NCI-H146 (cell line): ENCODE measurements at regions not wholly inside any gene's neighbourhood (a gene's known extent, or its start where the extent isn't known, plus 50 kb on each side); places are given as distances from the start of the nearest gene placed in this dataset.

Source experiments
- DNase-seq: peaks from one replicate; lab custom pipeline; 2025; lab: John Stamatoyannopoulos, UW

DNA sequence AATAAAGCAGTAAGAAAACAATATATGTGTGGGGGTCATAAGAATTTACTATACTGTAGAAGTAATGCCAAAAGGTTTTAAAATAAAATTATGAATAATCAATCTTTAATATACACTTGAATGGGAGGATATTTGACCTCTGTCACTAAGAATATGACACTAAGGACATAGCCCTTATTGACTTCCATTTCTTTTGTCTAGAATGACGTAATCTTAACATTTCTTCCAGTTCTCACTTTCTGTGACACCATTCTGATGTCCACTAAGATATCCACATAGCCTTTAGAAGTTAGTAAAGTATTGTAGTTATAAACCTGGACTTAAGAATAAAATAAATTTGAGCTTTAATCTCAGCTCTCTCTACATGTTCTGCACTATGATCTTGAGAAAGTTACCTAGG, 1050.7 kb downstream of the TLE4 start:
- DNase-seq, result no peak

DNA sequence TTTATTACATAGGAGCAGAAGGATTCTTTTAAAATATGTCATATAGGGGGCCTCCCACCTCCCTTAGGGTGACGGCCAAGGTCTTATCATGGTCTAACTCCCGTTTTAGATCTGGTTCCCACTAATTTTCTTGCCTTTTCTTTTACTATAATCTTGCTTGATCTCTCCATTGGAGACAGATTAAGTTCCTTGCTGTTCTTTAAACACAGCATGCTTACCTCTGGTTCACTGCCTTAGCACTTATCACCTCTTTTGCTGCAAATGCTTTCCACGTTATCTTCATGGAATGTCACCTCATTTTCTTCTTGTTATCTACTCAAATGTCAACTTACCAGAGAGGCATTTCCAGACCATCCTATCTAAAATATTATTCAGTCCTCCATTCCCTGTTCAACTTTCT, 1047.6 kb downstream of the TLE4 start:
- DNase-seq, result no peak

DNA sequence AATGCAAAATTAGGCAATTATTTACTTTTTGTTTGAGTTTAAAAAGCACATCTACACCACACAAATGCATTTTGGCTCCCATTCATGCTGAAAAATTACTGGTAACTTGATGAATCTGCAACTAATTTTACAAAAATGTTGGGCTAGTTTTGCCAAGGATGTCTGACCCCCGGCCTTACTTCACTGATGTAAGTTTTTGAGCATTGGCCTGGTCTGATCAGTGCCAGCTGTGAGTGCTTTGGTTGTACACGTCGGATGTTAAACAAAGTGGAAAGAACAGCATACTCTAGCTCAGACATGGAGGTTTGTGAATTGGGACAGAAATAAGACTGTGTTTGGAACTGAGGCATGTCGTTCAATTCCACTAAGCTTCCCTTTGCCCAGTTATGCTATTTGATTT, 1044.2 kb downstream of the TLE4 start:
- DNase-seq, result no peak

DNA sequence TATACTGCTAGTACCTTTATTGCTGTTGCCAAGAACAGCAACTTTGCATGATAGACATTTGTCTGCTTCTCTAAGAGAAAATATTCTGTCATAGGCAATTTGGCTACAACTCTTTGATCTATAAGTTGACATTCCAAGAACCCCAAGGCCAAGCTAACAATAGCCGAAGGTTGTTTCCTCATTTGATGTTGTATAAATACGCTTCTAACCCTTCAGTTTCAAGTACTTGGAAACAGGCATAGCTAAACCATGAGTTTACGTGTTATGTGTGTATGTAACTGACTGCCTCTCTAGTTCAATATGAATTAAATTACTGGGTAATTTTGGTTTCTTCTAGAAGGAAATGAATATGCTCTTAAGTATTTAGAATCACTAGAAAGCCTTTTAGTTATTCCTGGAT, 1034.0 kb downstream of the TLE4 start:
- DNase-seq, result no peak

DNA sequence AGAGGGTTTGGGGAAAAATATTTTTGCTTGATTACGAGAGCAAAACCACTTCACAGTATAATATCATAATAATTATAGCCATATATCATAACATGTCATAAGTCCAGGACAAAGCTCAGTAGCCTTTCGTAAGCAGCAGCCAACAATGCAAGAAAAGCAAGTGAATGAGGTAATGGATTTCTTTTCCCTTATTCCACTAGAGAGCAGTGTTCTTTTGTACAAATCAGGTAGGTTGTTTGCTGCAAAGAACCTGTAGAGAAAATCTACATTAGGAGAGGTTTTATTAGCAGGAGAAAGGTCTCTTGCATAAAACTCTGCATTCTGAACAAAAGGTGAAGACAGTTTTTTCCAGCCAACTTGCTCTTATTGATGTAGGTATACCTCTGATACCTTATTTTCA, 1033.4 kb downstream of the TLE4 start:
- DNase-seq, result no peak

DNA sequence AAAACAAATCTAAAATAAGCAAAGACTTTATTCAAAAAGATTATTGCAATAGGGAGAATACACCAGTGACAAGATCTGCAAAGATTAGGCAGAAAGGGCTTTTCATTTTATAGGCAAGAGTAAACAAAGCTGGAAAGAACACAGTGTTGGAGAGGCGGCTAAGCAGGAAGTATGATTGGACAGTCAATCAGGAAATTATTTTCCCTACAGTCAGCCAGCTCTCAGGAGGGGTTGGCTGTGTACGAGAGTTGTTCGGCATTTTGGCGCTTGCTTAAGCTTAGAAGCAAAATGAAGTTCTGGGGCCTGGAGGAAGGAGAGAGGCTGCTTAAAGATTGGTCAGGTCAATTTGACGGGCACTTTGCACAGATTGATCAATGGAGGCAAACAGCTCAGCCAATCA, 1030.5 kb downstream of the TLE4 start:
- DNase-seq, result no peak

DNA sequence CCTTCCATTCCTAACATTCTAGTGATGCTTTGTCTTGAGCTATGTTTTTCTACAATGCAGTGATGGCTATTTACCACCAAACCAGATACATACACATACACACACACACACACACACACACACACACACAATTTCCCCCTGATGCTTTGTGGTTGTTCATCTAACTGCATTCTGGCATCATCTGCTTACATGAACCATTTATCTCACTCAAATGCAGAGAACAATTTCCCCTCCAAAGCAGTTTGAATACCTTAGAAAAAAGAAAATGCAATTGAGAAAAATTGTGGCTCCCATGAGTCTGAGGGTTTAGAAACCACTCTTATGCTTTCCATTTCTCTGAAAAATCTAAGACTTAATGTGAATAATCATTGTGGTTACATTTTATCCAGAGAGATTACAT, 1024.8 kb downstream of the TLE4 start:
- DNase-seq, result no peak

DNA sequence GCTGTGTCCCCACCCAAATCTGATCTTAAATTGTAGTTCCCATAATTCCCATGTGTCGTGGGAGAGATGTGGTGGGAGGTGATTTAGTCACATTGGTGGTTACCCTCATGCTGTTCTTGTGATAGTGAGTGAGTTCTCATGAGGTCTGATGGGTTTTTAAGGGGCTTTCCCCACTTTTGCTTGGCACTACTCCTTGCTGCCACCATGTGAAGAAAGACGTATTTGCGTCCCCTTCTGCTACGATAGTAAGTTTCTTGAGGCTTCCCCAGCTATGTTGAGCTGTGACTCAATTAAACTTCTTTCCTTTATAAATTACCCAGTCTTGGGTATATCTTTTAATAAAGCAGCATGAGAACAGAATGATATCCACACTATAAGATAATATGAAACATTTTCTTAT, 1023.4 kb downstream of the TLE4 start:
- no peak for DNase-seq

DNA sequence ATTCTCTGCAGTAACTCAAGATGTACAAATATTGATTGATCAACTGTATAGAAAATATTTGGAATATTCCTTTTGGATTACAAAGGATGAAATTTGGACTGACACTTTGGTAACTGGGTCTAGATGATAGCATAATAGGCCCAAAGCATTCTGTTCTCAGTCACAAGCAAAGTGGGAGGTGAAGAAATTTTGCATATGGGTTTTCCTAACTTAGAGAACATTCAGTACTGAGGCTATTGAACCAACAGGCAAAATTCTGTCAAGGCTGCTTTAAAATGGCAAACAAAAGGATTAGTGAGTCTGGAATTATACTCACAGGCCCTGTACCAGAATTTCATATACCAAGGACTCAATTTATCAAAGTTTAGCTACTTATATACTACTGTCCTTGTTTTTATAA, 1020.6 kb downstream of the TLE4 start:
- DNase-seq, result no peak

DNA sequence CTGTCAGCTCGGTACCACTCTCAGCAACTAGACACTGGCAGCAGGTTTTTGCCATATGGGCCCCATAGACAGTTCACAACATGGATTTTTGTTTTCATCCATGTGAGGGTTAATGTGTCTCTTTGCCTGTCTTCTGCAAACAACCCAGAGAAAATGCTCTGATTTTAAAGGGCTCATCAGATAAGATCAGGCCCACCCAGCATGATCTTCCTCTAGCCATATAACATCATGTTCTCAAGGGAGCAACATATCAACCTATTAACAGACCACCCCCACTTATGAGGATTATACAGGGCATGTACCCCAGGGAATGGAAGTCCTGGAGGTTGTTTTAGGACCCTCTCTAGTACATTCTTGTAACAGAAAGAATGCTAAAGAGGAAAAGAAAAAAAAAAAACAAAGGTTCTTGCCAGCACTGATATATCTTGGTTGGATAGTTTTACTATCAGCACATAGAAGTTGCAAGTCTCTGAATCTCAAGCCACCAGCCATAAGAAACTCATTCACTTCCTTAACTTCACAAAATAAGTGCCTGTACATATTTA, 1015.1 kb downstream of the TLE4 start:
- DNase-seq, result no peak

DNA sequence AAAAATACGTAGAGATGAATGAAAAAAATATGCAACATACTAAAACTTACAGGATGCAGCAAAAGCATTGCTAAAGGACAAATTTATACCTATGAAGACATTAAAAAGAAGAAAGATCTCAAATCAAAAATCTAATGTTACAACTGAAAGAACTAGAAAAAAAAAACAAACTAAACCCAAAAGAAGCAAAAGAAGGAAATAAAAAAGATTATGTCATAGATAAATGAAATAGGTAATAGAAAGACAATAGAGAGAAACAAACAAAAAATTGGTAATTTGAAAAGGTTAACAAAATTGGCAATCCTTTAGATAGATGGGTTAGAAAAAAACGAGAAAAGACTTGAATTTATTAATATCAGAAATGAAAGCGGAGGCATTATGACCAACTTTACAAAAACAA, 1000.2 kb downstream of the TLE4 start:
- no peak for DNase-seq

DNA sequence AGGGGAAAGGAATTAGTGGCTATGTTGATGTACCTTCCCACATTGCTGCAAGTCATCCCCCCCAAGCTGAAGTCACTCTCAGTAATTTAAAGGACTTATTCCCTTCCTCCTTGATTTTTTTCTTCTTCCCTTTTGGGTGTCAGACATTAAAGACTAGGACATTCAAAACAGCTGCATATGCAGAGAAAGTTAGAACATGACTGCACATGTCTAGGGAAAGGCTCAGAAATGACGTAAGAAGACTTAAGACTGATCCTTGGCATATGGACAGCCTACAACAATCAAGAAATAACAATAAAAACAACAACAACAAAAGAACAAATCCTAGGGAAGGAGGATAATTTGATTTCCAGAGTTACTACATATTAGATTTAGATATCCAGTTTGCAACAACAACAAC, 997.5 kb downstream of the TLE4 start:
- no peak for DNase-seq

DNA sequence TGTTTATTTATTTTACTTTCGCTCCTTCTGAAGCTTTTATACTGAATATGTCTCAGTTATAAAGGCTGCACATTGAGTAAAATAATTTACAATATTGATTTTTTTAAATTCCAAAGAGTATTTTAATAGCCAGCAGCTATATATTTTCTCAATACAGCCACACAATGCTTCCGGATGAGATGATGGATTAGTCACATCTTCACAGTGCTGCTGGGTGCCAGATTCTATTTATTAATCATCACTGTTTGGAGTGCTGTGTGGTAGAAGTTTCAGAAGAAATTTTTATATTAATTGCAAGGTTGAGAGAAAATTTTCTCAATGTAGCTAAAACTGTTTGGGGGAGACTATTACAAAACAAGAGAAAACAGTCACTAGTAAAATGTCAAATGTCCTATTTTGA, 989.8 kb downstream of the TLE4 start:
- no peak for DNase-seq

DNA sequence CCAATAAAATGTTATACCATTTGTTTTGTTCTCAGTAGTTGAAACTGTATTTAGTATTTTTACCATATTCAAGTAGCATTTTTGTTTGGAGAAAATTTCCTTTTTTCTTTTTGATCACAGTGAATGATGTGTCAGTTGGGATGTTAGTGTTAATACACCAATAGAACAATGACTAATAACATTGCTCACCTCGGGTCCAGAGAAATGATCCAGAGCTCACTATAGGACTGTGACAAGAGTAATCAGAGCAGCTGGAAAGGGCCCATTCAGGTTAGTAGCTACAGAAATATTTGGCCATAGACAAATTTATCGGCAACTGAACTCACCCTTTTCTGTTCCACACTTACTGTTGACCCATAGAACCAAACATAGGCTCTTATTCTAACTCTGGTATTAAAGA, 989.2 kb downstream of the TLE4 start:
- no peak for DNase-seq

DNA sequence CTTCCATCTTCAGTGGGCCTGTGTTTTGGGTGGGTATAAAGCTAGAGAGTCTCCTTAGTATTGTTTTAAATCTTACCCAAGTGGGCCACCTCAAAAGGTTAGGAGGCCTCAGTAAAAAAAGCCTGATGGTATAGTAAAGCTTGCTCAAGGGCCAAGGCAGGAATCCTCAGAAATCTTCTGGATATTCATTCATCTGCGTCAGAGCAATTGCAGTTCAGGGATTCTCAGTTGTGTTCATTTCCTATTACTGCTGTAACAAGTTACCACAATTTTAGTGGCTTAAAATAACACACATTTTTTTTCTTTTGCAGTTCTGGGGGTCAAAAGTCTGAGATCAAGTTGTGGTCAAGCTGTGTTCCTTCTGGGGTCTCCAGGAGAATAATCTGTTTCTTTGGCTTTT, 985.5 kb downstream of the TLE4 start:
- no peak for DNase-seq

DNA sequence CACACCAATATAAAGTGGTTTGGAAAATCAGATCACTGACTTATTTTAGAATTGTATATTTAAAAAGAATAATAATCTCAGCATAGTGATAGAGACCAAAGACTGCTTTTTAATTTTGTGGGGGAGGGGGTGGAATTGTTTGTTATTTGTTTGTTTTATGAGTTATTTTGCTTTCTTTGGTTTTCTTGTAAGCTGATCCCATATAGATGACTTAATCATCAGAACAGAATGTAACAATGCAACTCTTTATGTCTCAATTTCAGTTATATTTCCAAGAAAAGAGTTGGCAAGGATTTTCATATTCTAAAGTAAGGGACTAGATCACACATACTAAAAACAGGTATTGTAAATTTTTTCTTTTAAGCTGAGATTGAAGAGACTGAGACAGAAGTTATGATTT, 984.9 kb downstream of the TLE4 start:
- no peak for DNase-seq

DNA sequence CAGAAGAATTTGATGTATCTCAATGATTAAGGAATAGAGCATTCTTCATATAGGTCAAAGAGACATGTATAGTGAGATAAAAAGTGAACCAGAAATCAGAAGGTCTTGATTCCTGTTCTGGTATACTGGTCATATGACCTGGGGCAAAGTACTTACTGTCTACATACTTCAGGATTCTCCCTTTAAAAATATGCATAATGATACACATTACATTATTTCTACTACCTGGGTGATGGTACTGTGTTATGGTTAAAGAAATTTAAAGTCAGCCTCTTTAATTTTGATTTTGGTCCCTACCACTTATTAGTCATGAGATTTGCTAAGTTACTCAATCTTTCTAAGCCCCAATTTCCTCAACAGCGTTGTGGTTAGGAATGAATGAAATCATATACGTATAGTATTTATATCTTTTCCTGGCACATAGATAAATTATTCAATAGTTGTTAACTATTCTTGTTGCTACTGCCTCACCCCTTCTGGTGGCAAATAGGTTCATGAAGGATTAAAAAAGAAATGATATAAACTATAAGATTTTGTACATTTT, 984.1 kb downstream of the TLE4 start:
- no peak for DNase-seq

DNA sequence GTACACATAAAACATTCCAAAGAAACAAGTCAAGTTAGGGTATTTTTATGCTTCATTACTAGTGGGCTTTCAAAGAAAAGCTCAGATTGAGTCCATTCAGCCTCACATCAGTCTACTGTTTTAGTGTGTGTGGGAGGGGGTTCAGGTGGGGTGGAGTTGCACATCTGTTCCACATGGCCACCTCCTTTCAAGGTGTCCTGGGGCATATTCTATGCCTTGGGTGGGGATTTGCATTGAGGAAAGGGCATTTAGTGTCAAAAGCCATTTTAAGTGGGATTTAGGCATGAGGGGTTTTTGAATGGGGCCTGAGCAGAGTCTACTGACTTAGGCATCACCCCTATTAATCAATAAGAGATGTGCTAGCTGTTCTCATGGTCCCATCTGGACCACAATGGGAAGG, 983.1 kb downstream of the TLE4 start:
- DNase-seq, result no peak

DNA sequence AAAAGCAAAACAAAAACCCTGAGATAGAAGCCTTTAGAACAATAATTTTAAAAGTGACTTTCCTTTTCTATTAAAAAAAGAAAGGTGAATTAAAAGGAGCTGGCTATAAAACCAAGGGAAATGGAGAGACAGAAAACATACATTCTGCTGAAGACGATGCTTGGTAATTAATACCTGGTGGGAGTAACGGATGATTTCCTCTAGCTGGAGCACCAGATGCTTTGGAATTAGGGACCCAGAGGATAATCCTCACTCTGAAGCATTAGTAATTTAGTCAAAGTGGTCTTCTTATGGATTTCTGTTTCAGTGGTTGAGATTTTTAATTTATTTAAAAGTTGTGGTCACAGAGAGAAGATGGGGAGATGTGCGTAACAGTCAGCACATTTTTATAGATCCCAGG, 982.5 kb downstream of the TLE4 start:
- DNase-seq, result no peak

DNA sequence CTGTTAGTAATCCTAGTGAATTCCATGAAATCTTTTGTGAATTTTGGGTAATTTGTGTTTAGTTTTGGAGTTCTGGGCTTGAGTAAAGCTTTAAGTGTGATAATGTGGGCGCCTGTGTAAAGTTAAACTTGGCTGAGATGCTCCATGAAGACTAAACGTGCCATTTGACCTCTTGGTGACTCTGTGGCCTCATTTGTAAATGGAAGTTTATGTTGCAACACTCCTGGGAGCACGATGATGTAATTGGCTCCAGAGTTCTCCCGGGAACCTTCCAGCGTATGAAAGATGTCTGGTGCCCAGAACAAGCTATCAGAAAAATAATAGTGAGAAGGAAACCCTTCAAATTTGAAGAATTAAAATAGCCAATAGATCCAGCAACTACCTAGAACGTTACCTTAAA, 981.2 kb downstream of the TLE4 start:
- DNase-seq, result no peak

DNA sequence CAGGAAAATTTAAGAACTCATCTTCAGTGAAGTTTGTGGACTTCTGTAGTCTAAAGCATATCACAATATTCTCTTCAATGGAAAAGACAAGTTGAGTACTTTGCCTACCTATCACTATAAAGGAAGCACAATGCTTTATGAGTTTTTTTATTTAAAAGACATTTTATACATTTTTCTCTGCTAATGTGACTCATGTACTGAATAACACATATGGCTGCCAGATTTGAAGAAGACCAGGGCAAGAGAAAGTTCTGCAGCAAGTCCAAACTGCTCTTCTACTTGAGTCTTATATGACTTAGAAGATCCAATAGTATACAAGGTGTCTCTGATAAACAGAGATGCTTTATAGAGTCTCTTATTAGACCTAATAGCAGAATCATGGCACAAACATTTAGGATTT, 978.4 kb downstream of the TLE4 start:
- DNase-seq, result no peak

DNA sequence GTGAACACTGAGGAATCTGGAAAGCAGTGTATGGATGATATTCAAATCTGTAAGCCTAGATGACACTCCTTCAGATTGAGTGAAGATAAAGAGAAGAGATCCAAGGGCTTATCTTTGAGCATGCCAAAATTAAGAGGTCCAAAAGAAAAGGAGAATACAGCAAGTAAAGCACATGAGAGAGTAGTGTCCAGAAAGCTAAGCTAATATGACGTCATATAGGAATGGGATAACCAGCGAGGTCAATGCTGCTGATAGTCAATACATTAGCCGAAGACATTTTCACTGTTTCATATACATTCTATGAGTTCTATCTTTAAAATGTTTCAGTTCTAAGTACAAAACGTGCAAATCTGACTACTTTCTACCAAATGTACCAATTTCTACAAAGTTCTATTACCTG, 975.8 kb downstream of the TLE4 start:
- DNase-seq, result no peak

DNA sequence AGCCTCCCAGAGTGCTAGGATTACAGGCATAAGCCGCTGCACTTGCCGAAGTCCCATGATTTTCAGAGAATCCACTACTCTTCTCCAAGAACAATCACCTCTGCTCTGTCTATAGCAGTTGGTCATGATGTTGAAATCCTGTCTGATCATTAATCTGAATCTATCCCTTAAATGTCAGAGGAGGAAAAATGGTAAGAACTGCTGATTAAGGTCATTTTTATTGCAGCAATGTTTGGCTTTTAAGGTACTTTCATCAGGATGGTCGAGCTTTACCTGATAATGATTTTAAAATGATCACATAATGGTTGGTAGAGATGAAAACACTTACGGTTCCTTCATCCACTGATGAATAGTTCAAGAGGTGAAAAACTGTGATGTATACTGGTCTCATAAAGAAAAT, 968.6 kb downstream of the TLE4 start:
- no peak for DNase-seq

DNA sequence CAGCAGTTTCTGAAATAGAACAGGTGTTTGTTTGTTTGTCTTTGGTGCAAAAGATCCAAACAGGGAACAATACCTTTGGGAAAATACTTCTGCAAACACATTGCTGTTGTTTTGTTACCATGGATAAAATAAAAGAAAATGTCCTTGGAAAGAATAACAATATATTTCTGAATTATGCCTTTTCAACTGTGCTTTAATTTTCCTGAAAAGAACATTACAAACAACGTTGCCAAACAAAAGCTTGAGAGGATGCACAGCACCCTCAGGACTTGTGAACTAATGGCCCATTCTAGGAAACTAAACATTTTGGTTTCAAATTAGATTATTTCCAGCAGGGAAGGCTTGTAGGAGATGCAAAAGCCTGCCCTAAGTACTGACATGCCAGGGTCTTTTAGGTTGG, 967.2 kb downstream of the TLE4 start:
- no peak for DNase-seq

DNA sequence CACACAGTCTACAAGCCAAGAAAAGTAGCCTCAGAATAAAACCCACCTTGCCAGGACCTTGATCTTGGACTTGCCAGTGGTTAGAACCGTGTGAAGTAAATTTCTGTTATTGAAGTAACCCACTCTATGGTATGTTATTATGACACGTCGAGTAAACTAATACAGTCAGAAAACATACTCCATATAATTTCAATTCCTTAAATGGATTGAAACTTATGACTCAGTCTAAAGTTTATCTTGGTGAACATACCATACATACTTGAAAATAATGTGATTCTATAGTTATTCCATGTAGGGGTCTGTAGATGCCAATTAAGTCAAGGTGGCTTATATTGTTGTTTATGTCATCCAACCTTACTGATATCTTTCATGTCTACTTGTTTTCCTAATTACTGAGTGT, 950.7 kb downstream of the TLE4 start:
- no peak for DNase-seq
